Suprapubic skin (tissue), 4 donors: ENCODE measurements at regions not wholly inside any gene's neighbourhood (a gene's known extent, or its start where the extent isn't known, plus 50 kb on each side); places are given as distances from the start of the nearest gene placed in this dataset.

Experiments
- CTCF ChIP-seq, 2 donors: fragments of 200-600 bp in 1 of 2; fragments of 450-650 bp in 1 of 2; sonication (generic) in 1 of 2; IDR thresholded peaks; one replicate each; pipeline ENCODE4 v1.5.1; 2016 to 2019; ENCODE audit warnings: antibody characterized with exemption in 2 of 2, mild to moderate bottlenecking in 1 of 2, moderate library complexity in 1 of 2
- POLR2A ChIP-seq, 2 donors: fragments of 450-650 bp; IDR thresholded peaks; one replicate each; pipeline ENCODE4 v1.6.1; 2017; ENCODE audit warnings: antibody characterized with exemption in 2 of 2, mild to moderate bottlenecking in 2 of 2, moderate library complexity in 2 of 2
- POLR2AphosphoS5 ChIP-seq, 3 donors: sonication (generic); formaldehyde crosslinking; IDR thresholded peaks; one replicate each; pipeline ENCODE4 v1.6.1; 2017; ENCODE audit warnings: antibody characterized with exemption in 3 of 3

- no peak for TF ChIP-seq POLR2A (IDR thresholded peaks at IDR 0.05)
- TF ChIP-seq POLR2AphosphoS5 (IDR thresholded peaks at IDR 0.05): no peak
- no peak for TF ChIP-seq CTCF (IDR thresholded peaks at IDR 0.05)
Measured at GRCh38 chr2:236894791-236895190, 190.9 kb upstream of the COPS8 start.
